K562 (cell line): ENCODE measurements at regions not wholly inside any gene's neighbourhood (a gene's known extent, or its start where the extent isn't known, plus 50 kb on each side); places are given as distances from the start of the nearest gene placed in this dataset.

Source experiments
- ATF1 ChIP-seq, 2 experiments: fragments of 450-650 bp in 1 of 2; IDR thresholded peaks; 2 replicates each; pipeline ENCODE4 v1.6.1; 2016; ENCODE audit warnings: missing compliant biosample characterization in 1 of 2, missing genetic modification characterization in 1 of 2
- CREB3L1 ChIP-seq: fragments of 450-650 bp; IDR thresholded peaks from 2 replicates; pipeline ENCODE4 v1.6.1; 2014; ENCODE audit warnings: low read depth, mild to moderate bottlenecking, moderate library complexity, borderline replicate concordance
- ELK1 ChIP-seq: sonication (generic); formaldehyde crosslinking; IDR thresholded peaks from 2 replicates; pipeline ENCODE4 v1.8.1; 2022; ENCODE audit warnings: missing genetic modification reagents
- PHF8 ChIP-seq: fragments of 200-600 bp; sonication (generic); IDR thresholded peaks from 2 replicates; pipeline ENCODE4 v1.6.1; 2012; ENCODE audit warnings: mixed run types, mild to moderate bottlenecking, inconsistent platforms, low read length, moderate library complexity, borderline replicate concordance
- POLR2AphosphoS5 ChIP-seq: IDR thresholded peaks from 2 replicates; pipeline ENCODE4 v1.6.1; 2011; ENCODE audit warnings: mild to moderate bottlenecking, low read depth, low read length, moderate library complexity; ENCODE audit not compliant: control insufficient read depth, insufficient read depth
- SPI1 ChIP-seq: IDR thresholded peaks from 2 replicates; pipeline ENCODE4 v1.6.1; 2011; ENCODE audit warnings: low read depth, low read length, control low read depth, borderline replicate concordance
- TRIM28 ChIP-seq: fragments of 450-650 bp; IDR thresholded peaks from 2 replicates; pipeline ENCODE4 v1.6.1; 2017
- ZNF280A ChIP-seq: fragments of 450-650 bp; IDR thresholded peaks from 2 replicates; pipeline ENCODE4 v1.6.1; 2018; ENCODE audit warnings: mild to moderate bottlenecking, low read depth; ENCODE audit not compliant: partially characterized antibody
- ZNF398 ChIP-seq: fragments of 250-450 bp; sonication (Bioruptor Pico); IDR thresholded peaks from 2 replicates; pipeline ENCODE4 v1.8.0; 2021; ENCODE audit warnings: moderate library complexity, mild to moderate bottlenecking, inconsistent platforms
- ZNF408 ChIP-seq: fragments of 250-450 bp; sonication (Bioruptor Pico); IDR thresholded peaks from 2 replicates; pipeline ENCODE4 v1.4.0; 2020; ENCODE audit warnings: low read depth, mild to moderate bottlenecking, moderate library complexity

GRCh38 chr5:74132485-74132884, 506.5 kb downstream of the ARHGEF28 start (continued):
- TF ChIP-seq POLR2AphosphoS5 (no peak), ZNF408 (CRISPR knock-in tag) (no peak), CREB3L1 (no peak), SPI1 (no peak), ATF1 (CRISPR knock-in tag; IDR thresholded peaks at IDR 0.05) (no peak), ATF1 (tag; IDR thresholded peaks at IDR 0.05) (no peak), ZNF280A (no peak), ELK1 (no peak), PHF8 (no peak), TRIM28 (no peak), ZNF398 (no peak)
